Endothelial cell of umbilical vein (primary cell): ENCODE measurements at regions not wholly inside any gene's neighbourhood (a gene's known extent, or its start where the extent isn't known, plus 50 kb on each side); places are given as distances from the start of the nearest gene placed in this dataset.

ENCODE experiments used
- CTCF ChIP-seq, 2 donors: IDR thresholded peaks; 1 replicate in 1 of 2; 2 replicates in 1 of 2; pipeline ENCODE4 v1.5.1; 2011; ENCODE audit warnings: low read length in 2 of 2, mild to moderate bottlenecking in 2 of 2, moderate library complexity in 2 of 2, control low read depth in 1 of 2, inconsistent platforms in 1 of 2, low read depth in 1 of 2; ENCODE audit not compliant: insufficient read depth in 1 of 2; ENCODE audit errors: extremely low read depth in 1 of 2
- EZH2 ChIP-seq: IDR thresholded peaks from 2 replicates; pipeline ENCODE4 v1.6.1; 2012; ENCODE audit warnings: borderline replicate concordance, low read depth, mild to moderate bottlenecking, moderate library complexity, low read length, inconsistent platforms; ENCODE audit not compliant: severe bottlenecking
- JUN ChIP-seq: IDR thresholded peaks from 2 replicates; pipeline ENCODE4 v1.6.1; 2011; ENCODE audit warnings: borderline replicate concordance, low read depth; ENCODE audit not compliant: insufficient read length, insufficient read depth
- POLR2AphosphoS5 ChIP-seq: IDR thresholded peaks from 2 replicates; pipeline ENCODE4 v1.6.1; 2012; ENCODE audit warnings: low read depth, mild to moderate bottlenecking, control low read depth, low read length, moderate library complexity; ENCODE audit not compliant: insufficient read depth

GRCh38 chr10:56831681-56832080, 470.6 kb upstream of the ZWINT start:
- TF ChIP-seq POLR2AphosphoS5 (no peak), CTCF (IDR thresholded peaks at IDR 0.05; ENCODE audit: extremely low read depth in 1 of 2, insufficient read depth in 1 of 2, low read depth in 1 of 2, low read length in 2 of 2) (no peak), EZH2 (no peak), JUN (no peak)
